WTC11 (cell line): ENCODE measurements at regions not wholly inside any gene's neighbourhood (a gene's known extent, or its start where the extent isn't known, plus 50 kb on each side); places are given as distances from the start of the nearest gene placed in this dataset.

Source experiments
- ARID4B ChIP-seq: sonication (generic); formaldehyde crosslinking; IDR thresholded peaks from 2 replicates; pipeline ENCODE4 v1.8.0; 2023; ENCODE audit warnings: missing genetic modification reagents, mild to moderate bottlenecking, borderline replicate concordance
- ATF3 ChIP-seq: sonication (generic); formaldehyde crosslinking; conservative IDR thresholded peaks from 2 replicates; pipeline ENCODE4 v1.8.1; 2022; ENCODE audit warnings: mild to moderate bottlenecking, missing genetic modification reagents
- CTCF ChIP-seq: fragments of 200-600 bp; IDR thresholded peaks from 2 replicates; pipeline ENCODE4 v1.8.0; 2022; ENCODE audit warnings: antibody characterized with exemption
- GABPB1 ChIP-seq: sonication (generic); formaldehyde crosslinking; IDR thresholded peaks from 2 replicates; pipeline ENCODE4 v1.8.1; 2023; ENCODE audit warnings: mild to moderate bottlenecking, missing genetic modification reagents
- HMGA2 ChIP-seq: fragments of 250-450 bp; sonication (Bioruptor Pico); IDR thresholded peaks from 2 replicates; pipeline ENCODE4 v1.4.0; 2021; ENCODE audit warnings: mild to moderate bottlenecking, moderate library complexity
- IRF2 ChIP-seq: sonication (generic); formaldehyde crosslinking; IDR thresholded peaks from 2 replicates; pipeline ENCODE4 v1.8.0; 2022; ENCODE audit warnings: low read depth, missing genetic modification reagents, borderline replicate concordance
- JUN ChIP-seq: sonication (generic); formaldehyde crosslinking; IDR thresholded peaks from 2 replicates; pipeline ENCODE4 v1.8.0; 2023; ENCODE audit warnings: mild to moderate bottlenecking, missing genetic modification reagents
- PRDM15 ChIP-seq: sonication (generic); formaldehyde crosslinking; IDR thresholded peaks from 2 replicates; pipeline ENCODE4 v1.8.0; 2022; ENCODE audit warnings: missing genetic modification reagents
- TCF7 ChIP-seq: sonication (generic); formaldehyde crosslinking; IDR thresholded peaks from 2 replicates; pipeline ENCODE4 v1.8.0; 2022; ENCODE audit warnings: mild to moderate bottlenecking, low read depth, missing genetic modification reagents, moderate library complexity
- ZBTB21 ChIP-seq: sonication (generic); formaldehyde crosslinking; IDR thresholded peaks from 2 replicates; pipeline ENCODE4 v1.8.1; 2023; ENCODE audit warnings: mild to moderate bottlenecking, missing genetic modification reagents, borderline replicate concordance
- ZNF121 ChIP-seq: sonication (generic); formaldehyde crosslinking; IDR thresholded peaks from 2 replicates; pipeline ENCODE4 v1.8.0; 2023; ENCODE audit warnings: missing genetic modification reagents
- ZNF138 ChIP-seq: sonication (generic); formaldehyde crosslinking; conservative IDR thresholded peaks from 2 replicates; pipeline ENCODE4 v1.8.1; 2022; ENCODE audit warnings: mild to moderate bottlenecking, moderate library complexity, missing genetic modification reagents
- ZNF232 ChIP-seq: sonication (generic); formaldehyde crosslinking; IDR thresholded peaks from 2 replicates; pipeline ENCODE4 v1.8.0; 2022; ENCODE audit warnings: mild to moderate bottlenecking, missing genetic modification reagents
- ZNF416 ChIP-seq: fragments of 250-450 bp; sonication (Bioruptor Pico); IDR thresholded peaks from 2 replicates; pipeline ENCODE4 v1.9.0; 2021; ENCODE audit warnings: mild to moderate bottlenecking, inconsistent platforms

- TF ChIP-seq CTCF (no peak), ZNF121 (CRISPR knock-in tag) (no peak), ZNF416 (no peak), PRDM15 (no peak), ZNF232 (CRISPR knock-in tag) (no peak), ARID4B (CRISPR knock-in tag) (no peak), JUN (CRISPR knock-in tag) (no peak), IRF2 (CRISPR knock-in tag) (no peak), GABPB1 (CRISPR knock-in tag) (no peak), HMGA2 (CRISPR knock-in tag) (no peak), ATF3 (CRISPR knock-in tag) (no peak), TCF7 (CRISPR knock-in tag) (no peak), ZBTB21 (CRISPR knock-in tag) (no peak), ZNF138 (CRISPR knock-in tag) (no peak)
Measured at GRCh38 chr5:125549322-125549911, 803.0 kb upstream of the ZNF608 start.
